Keratinocyte (primary cell): ENCODE measurements at regions not wholly inside any gene's neighbourhood (a gene's known extent, or its start where the extent isn't known, plus 50 kb on each side); places are given as distances from the start of the nearest gene placed in this dataset.

Source experiments
- DNase-seq: peaks from one replicate; pipeline ENCODE4 v3.0.0-alpha.2; 2011; ENCODE audit warnings: low read depth, missing footprints, low spot score
- FAIRE-seq: peaks from 2 replicates; lab custom pipeline; 2011; peaks lifted over from hg19 to GRCh38; lab: Jason Lieb, UNC
- H2AFZ ChIP-seq: 2 replicates; pipeline ENCODE4 v1.6.0; 2012; ENCODE audit warnings: low read length, control low read depth, inconsistent platforms; ENCODE audit not compliant: control insufficient read depth
- H3K27ac ChIP-seq: 2 replicates; pipeline ENCODE4 v1.5.1; 2011; ENCODE audit warnings: low read length; ENCODE audit not compliant: control insufficient read depth, insufficient read depth
- H3K27me3 ChIP-seq: 3 replicates; pipeline ENCODE4 v1.6.0; 2011; ENCODE audit warnings: low read length; ENCODE audit not compliant: control insufficient read depth, insufficient read depth; ENCODE audit errors: extremely low read depth
- H3K36me3 ChIP-seq, 2 experiments: 2 replicates in 1 of 2; 3 replicates in 1 of 2; pipeline ENCODE4 v1.5.1; 2011; ENCODE audit warnings: low read length in 2 of 2, mild to moderate bottlenecking in 1 of 2; ENCODE audit not compliant: control insufficient read depth in 2 of 2, insufficient read depth in 2 of 2; ENCODE audit errors: extremely low read depth in 1 of 2
- H3K4me1 ChIP-seq: 3 replicates; pipeline ENCODE4 v1.5.1; 2011; ENCODE audit warnings: low read length; ENCODE audit not compliant: control insufficient read depth, insufficient read depth; ENCODE audit errors: extremely low read depth
- H3K4me2 ChIP-seq: 3 replicates; pipeline ENCODE4 v1.6.0; 2011; ENCODE audit warnings: low read depth, low read length; ENCODE audit not compliant: control insufficient read depth, insufficient read depth; ENCODE audit errors: extremely low read depth
- H3K4me3 ChIP-seq, 3 experiments: fragments of 200-600 bp in 1 of 3; sonication (generic) in 1 of 3; 2 replicates in 2 of 3; 3 replicates in 1 of 3; pipeline ENCODE4 v1.5.1; 2011 to 2016; ENCODE audit warnings: low read length in 3 of 3, mild to moderate bottlenecking in 3 of 3, control low read depth in 2 of 3, inconsistent platforms in 1 of 3, low read depth in 1 of 3, mixed read lengths in 1 of 3, mixed run types in 1 of 3, moderate library complexity in 1 of 3; ENCODE audit not compliant: control insufficient read depth in 2 of 3, insufficient read depth in 2 of 3; ENCODE audit errors: extremely low read depth in 1 of 3
- H3K79me2 ChIP-seq: 2 replicates; pipeline ENCODE4 v1.6.0; 2012; ENCODE audit warnings: low read length; ENCODE audit not compliant: control insufficient read depth, insufficient read depth
- H3K9ac ChIP-seq: 3 replicates; pipeline ENCODE4 v1.6.0; 2011; ENCODE audit warnings: low read length; ENCODE audit not compliant: control insufficient read depth, insufficient read depth; ENCODE audit errors: extremely low read depth
- H3K9me1 ChIP-seq: 3 replicates; pipeline ENCODE4 v1.6.0; 2011; ENCODE audit warnings: low read length; ENCODE audit not compliant: control insufficient read depth, insufficient read depth; ENCODE audit errors: extremely low read depth
- H3K9me3 ChIP-seq: 2 replicates; pipeline ENCODE4 v1.5.1; 2012; ENCODE audit warnings: low read depth, low read length; ENCODE audit not compliant: control insufficient read depth
- H4K20me1 ChIP-seq: 3 replicates; pipeline ENCODE4 v1.6.0; 2011; ENCODE audit warnings: low read length; ENCODE audit not compliant: control insufficient read depth, insufficient read depth; ENCODE audit errors: extremely low read depth
- CTCF ChIP-seq, 3 experiments: IDR thresholded peaks in 1 of 3; conservative IDR thresholded peaks in 1 of 3; optimal IDR thresholded peaks in 1 of 3; 2 replicates in 2 of 3; 3 replicates in 1 of 3; pipeline versions ENCODE3 to v1.5.1; 2011; ENCODE audit warnings: low read length in 3 of 3, mild to moderate bottlenecking in 3 of 3, moderate library complexity in 2 of 3, control low read depth in 1 of 3, inconsistent platforms in 1 of 3; ENCODE audit not compliant: insufficient read depth in 2 of 3; ENCODE audit errors: extremely low read depth in 1 of 3
- EZH2 ChIP-seq: IDR thresholded peaks from one replicate; pipeline ENCODE4 v1.6.1; 2012; ENCODE audit warnings: inconsistent platforms, mild to moderate bottlenecking, low read length, moderate library complexity
- dilution Hi-C: fragments of 300-500 bp; cut with MboI; formaldehyde crosslinking; loops from one replicate; pipeline ENCODE4 v1.7.0; 2020; ENCODE audit warnings: low sequenced_read_pairs; ENCODE audit not compliant: extremely low pct_ligation_motif_present

- H2AFZ ChIP-seq, result no peak overlapping the region
- H3K27ac ChIP-seq, result no peak overlapping the region
- H3K36me3 ChIP-seq, result no peaks in the 10 kb centered on the region
- peaks cover 7% of the 10 kb centered on the region for H3K4me1 ChIP-seq
- H3K9me1 ChIP-seq, result no peaks in the 10 kb centered on the region
- H3K9ac ChIP-seq, result no peak overlapping the region
- no peak overlapping the region for H3K4me3 ChIP-seq
- DNase-seq, result no peak
- TF ChIP-seq CTCF (optimal IDR thresholded peaks at IDR 0.05 in 1 of 3, IDR thresholded peaks at IDR 0.05 in 1 of 3, conservative IDR thresholded peaks at IDR 0.05 in 1 of 3; ENCODE audit: extremely low read depth in 1 of 3, insufficient read depth in 2 of 3, low read length in 3 of 3), result no peak
- TF ChIP-seq EZH2, result no peak
- dilution Hi-C loops, result no loop called here
- no peaks in the 10 kb centered on the region for H4K20me1 ChIP-seq
- H3K79me2 ChIP-seq, result no peaks in the 10 kb centered on the region
- H3K27me3 ChIP-seq, result no peaks in the 10 kb centered on the region
- no peaks in the 10 kb centered on the region for H3K9me3 ChIP-seq
- no peak overlapping the region for H3K4me2 ChIP-seq
- no peak for FAIRE-seq
Observed at GRCh38 chr17:69677130-69677529, 262.6 kb downstream of the MAP2K6 start.

- DNase-seq (no peak), FAIRE-seq (no peak)
- no peaks in the 10 kb centered on the region for H3K79me2 ChIP-seq
- H3K36me3 ChIP-seq, result no peaks in the 10 kb centered on the region
- H3K9ac ChIP-seq, result no peak overlapping the region
- H3K27me3 ChIP-seq, result no peaks in the 10 kb centered on the region
- no peaks in the 10 kb centered on the region for H3K9me1 ChIP-seq
- H2AFZ ChIP-seq, result no peak overlapping the region
- no peaks in the 10 kb centered on the region for H4K20me1 ChIP-seq
- dilution Hi-C loops, result no loop called here
- TF ChIP-seq CTCF (optimal IDR thresholded peaks at IDR 0.05 in 1 of 3, IDR thresholded peaks at IDR 0.05 in 1 of 3, conservative IDR thresholded peaks at IDR 0.05 in 1 of 3; ENCODE audit: extremely low read depth in 1 of 3, insufficient read depth in 2 of 3, low read length in 3 of 3) (no peak), EZH2 (no peak)
- no peak overlapping the region for H3K27ac ChIP-seq
- peaks cover 3% of the 10 kb centered on the region for H3K4me1 ChIP-seq
- no peak overlapping the region for H3K4me3 ChIP-seq
- H3K4me2 ChIP-seq, result no peak overlapping the region
- H3K9me3 ChIP-seq, result no peaks in the 10 kb centered on the region
Observed at GRCh38 chr17:69678206-69678605, 263.7 kb downstream of the MAP2K6 start.
